ENCODE measurements at regions not wholly inside any gene's neighbourhood (a gene's known extent, or its start where the extent isn't known, plus 50 kb on each side); places are given as distances from the start of the nearest gene placed in this dataset.

DNA sequence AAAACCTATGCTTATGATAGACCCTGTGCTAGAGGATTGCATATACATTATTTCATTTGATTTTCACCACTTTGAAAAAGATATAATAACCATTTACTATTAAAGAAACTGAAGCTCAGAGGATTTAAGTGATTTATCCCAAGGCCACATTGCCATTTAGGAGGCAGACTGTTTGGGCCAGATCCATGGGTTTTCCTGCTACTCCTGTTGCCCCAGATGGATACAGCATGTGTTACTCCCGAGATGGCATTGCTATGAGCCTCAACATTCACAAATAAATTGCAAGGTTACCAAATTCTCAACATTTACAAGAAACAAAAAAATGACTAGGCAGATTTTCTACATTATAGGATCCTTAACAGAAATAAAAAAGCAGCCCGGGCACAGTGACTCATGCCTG, 322.1 kb upstream of the SOX9 start:
- Histone ChIP-seq H3K36me3 (no peaks in the 10 kb centered on the region), H3K4me1 (no peaks in the 10 kb centered on the region), H3K27me3 (no peaks in the 10 kb centered on the region), H3K27ac (no peak overlapping the region), H3K4me3 (no peak overlapping the region), H3K9me3 (no peaks in the 10 kb centered on the region)
- intact Hi-C loops (cut with DNase I) = no loop called here
- TF ChIP-seq POLR2A (IDR thresholded peaks at IDR 0.05) (no peak), POLR2AphosphoS5 (IDR thresholded peaks at IDR 0.05; ENCODE audit: insufficient read depth in 1 of 2, low read depth in 1 of 2) (no peak)
- TF ChIP-seq, protein P1, sequence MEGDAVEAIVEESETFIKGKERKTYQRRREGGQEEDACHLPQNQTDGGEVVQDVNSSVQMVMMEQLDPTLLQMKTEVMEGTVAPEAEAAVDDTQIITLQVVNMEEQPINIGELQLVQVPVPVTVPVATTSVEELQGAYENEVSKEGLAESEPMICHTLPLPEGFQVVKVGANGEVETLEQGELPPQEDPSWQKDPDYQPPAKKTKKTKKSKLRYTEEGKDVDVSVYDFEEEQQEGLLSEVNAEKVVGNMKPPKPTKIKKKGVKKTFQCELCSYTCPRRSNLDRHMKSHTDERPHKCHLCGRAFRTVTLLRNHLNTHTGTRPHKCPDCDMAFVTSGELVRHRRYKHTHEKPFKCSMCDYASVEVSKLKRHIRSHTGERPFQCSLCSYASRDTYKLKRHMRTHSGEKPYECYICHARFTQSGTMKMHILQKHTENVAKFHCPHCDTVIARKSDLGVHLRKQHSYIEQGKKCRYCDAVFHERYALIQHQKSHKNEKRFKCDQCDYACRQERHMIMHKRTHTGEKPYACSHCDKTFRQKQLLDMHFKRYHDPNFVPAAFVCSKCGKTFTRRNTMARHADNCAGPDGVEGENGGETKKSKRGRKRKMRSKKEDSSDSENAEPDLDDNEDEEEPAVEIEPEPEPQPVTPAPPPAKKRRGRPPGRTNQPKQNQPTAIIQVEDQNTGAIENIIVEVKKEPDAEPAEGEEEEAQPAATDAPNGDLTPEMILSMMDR (IDR thresholded peaks at IDR 0.05) = no peak
- no peak for DNase-seq (ENCODE audit: extremely low spot score in 2 of 2)

DNA sequence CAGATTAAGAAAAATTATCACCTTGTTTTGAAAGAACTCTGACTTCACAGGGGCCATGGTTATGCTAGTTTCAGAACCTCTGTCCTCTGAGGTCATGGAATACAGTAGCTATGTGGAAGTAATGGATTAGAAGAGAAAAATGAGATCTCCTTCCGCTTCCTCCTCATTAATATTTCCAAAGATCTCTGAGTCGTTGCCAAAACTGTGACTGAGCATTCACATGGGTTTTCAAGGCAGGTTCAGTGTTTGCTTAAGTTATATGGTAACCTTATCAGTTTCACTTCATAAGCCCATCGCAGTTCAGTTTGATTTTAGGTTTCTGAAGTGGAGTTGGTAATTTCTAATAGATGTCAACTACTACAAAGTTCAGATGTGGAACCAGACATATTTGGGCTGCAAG, 321.2 kb upstream of the SOX9 start:
- no peak overlapping the region for H3K27ac ChIP-seq
- no peaks in the 10 kb centered on the region for H3K36me3 ChIP-seq
- intact Hi-C loops (cut with DNase I) = no loop called here
- H3K9me3 ChIP-seq = no peaks in the 10 kb centered on the region
- DNase-seq (ENCODE audit: extremely low spot score in 2 of 2) = no peak
- no peak for TF ChIP-seq POLR2AphosphoS5 (IDR thresholded peaks at IDR 0.05; ENCODE audit: insufficient read depth in 1 of 2, low read depth in 1 of 2)
- no peak for TF ChIP-seq POLR2A (IDR thresholded peaks at IDR 0.05)
- TF ChIP-seq, protein P1 (IDR thresholded peaks at IDR 0.05) = no peak
- H3K27me3 ChIP-seq = no peaks in the 10 kb centered on the region
- H3K4me3 ChIP-seq = no peak overlapping the region
- no peaks in the 10 kb centered on the region for H3K4me1 ChIP-seq

DNA sequence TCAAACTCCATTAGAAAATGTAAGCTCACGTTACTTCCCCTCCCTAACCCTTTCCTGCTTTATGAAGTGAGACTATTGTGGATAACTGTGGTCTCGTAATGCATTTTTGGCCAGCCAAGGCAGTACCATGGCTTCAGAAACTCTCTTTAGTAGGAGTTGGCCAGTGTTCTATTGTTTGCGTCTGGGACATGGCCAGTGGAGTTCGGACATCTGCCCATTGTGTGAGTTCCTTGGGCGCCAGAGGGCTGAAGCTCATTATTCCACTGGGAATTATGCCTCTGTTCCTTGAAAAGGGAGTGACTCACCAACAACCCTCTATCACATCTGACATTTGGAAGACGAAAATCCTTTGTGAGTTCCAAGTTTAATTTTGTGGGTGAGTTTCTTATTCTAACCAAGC, 319.5 kb upstream of the SOX9 start:
- intact Hi-C loops (cut with DNase I) = no loop called here
- no peaks in the 10 kb centered on the region for H3K36me3 ChIP-seq
- H3K27me3 ChIP-seq = no peaks in the 10 kb centered on the region
- TF ChIP-seq POLR2A (IDR thresholded peaks at IDR 0.05) (no peak), POLR2AphosphoS5 (IDR thresholded peaks at IDR 0.05; ENCODE audit: insufficient read depth in 1 of 2, low read depth in 1 of 2) (no peak)
- TF ChIP-seq, protein P1 (IDR thresholded peaks at IDR 0.05) = no peak
- DNase-seq (ENCODE audit: extremely low spot score in 2 of 2) = no peak
- no peak overlapping the region for H3K27ac ChIP-seq
- H3K4me1 ChIP-seq = no peaks in the 10 kb centered on the region
- H3K9me3 ChIP-seq = no peaks in the 10 kb centered on the region
- no peak overlapping the region for H3K4me3 ChIP-seq

DNA sequence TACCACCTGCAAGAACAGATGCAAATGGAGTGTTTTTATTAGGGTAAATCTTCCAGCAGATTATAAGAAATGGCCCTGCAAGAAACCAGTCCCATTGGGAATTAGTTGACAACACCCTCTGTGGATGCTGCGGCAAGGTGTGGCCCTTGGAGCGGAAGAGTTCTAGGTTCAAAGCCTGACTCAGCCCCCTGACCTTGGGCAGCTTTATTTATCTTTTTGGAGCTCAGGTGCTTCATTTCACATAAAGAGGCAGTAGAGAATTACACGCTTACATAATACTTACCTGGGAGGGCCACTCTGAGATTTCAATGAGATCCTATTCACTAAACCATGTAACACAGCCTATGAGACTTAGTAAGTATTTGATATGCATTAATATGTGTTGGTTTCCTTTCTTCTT, 318.2 kb upstream of the SOX9 start:
- H3K9me3 ChIP-seq = no peaks in the 10 kb centered on the region
- no peak overlapping the region for H3K4me3 ChIP-seq
- H3K27me3 ChIP-seq = no peaks in the 10 kb centered on the region
- no peaks in the 10 kb centered on the region for H3K36me3 ChIP-seq
- no peaks in the 10 kb centered on the region for H3K4me1 ChIP-seq
- intact Hi-C loops (cut with DNase I) = no loop called here
- DNase-seq (ENCODE audit: extremely low spot score in 2 of 2) = no peak
- H3K27ac ChIP-seq = no peak overlapping the region
- TF ChIP-seq POLR2AphosphoS5 (IDR thresholded peaks at IDR 0.05; ENCODE audit: insufficient read depth in 1 of 2, low read depth in 1 of 2) (no peak), POLR2A (IDR thresholded peaks at IDR 0.05) (no peak)
- TF ChIP-seq, protein P1 (IDR thresholded peaks at IDR 0.05) = no peak

DNA sequence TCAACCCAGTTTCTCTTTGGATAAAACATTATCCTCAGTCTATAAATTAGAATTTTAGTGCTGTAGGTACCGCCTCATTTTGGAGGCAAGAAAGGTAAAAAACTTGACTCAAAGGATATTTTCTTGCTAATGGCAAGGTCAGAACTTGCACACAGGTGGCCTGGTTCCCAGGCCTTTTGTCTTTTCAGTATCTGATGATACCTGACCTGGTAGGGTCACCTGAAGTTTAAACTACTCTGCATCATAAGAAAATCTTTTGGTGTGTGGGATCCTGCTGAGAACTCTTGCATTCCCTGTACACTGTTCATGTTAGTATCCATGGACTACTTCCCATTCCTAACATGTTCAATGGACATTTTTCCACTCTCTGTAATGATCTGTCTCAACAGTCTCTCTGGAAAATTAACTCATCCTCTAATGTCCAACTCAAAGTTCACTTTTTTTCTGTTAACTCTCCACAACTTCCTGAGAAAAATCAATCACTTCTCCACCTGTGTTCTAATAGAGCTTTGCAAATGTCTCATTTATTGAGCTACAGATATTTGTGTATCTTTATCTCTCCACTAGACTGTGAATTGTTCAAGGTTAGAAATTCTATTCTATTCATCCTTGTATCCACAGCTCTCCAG, 317.1 kb upstream of the SOX9 start:
- H3K4me1 ChIP-seq = no peaks in the 10 kb centered on the region
- no peaks in the 10 kb centered on the region for H3K9me3 ChIP-seq
- no peaks in the 10 kb centered on the region for H3K27me3 ChIP-seq
- TF ChIP-seq POLR2AphosphoS5 (IDR thresholded peaks at IDR 0.05; ENCODE audit: insufficient read depth in 1 of 2, low read depth in 1 of 2) (no peak), POLR2A (IDR thresholded peaks at IDR 0.05) (no peak)
- TF ChIP-seq, protein P1 (IDR thresholded peaks at IDR 0.05) = no peak
- H3K36me3 ChIP-seq = no peaks in the 10 kb centered on the region
- no peak overlapping the region for H3K27ac ChIP-seq
- H3K4me3 ChIP-seq = no peak overlapping the region
- intact Hi-C loops (cut with DNase I) = no loop called here
- no peak for DNase-seq (ENCODE audit: extremely low spot score in 2 of 2)

Data from vagina (tissue), 2 donors.